Gastroesophageal sphincter (tissue), 4 donors: ENCODE measurements at regions not wholly inside any gene's neighbourhood (a gene's known extent, or its start where the extent isn't known, plus 50 kb on each side); places are given as distances from the start of the nearest gene placed in this dataset.

ENCODE experiments used
- ATAC-seq: fragments of 150-250 bp; one replicate; pipeline ENCODE4 v1.9.1; 2016; ENCODE audit warnings: mild to moderate bottlenecking, moderate library complexity
- H3K27ac ChIP-seq, 4 donors: fragments of 200-600 bp; sonication (generic) in 3 of 4; 1 replicate in 3 of 4; 2 replicates in 1 of 4; pipeline ENCODE4 v1.5.1; 2016 to 2019
- H3K27me3 ChIP-seq: fragments of 200-600 bp; sonication (generic); one replicate; pipeline ENCODE4 v1.5.1; 2019
- H3K36me3 ChIP-seq, 2 donors: fragments of 200-600 bp; sonication (generic); one replicate each; pipeline ENCODE4 v1.5.1; 2019; ENCODE audit warnings: control low read depth in 1 of 2
- H3K4me1 ChIP-seq, 3 donors: fragments of 200-600 bp; sonication (generic); 1 replicate in 2 of 3; 2 replicates in 1 of 3; pipeline ENCODE4 v1.5.1; 2016 to 2019; ENCODE audit warnings: control low read depth in 2 of 3
- H3K4me3 ChIP-seq, 2 donors: fragments of 200-600 bp; sonication (generic); one replicate each; pipeline ENCODE4 v1.5.1; 2019; ENCODE audit warnings: mild to moderate bottlenecking in 1 of 2, moderate library complexity in 1 of 2
- H3K9me3 ChIP-seq, 3 donors: fragments of 200-600 bp; sonication (generic); one replicate each; pipeline ENCODE4 v1.5.1; 2017 to 2019; ENCODE audit warnings: control low read depth in 2 of 3
- EP300 ChIP-seq: sonication (generic); formaldehyde crosslinking; IDR thresholded peaks from one replicate; pipeline ENCODE4 v1.6.1; 2017; ENCODE audit warnings: antibody characterized with exemption, mild to moderate bottlenecking
- POLR2A ChIP-seq, 2 donors: fragments of 450-650 bp; IDR thresholded peaks; one replicate each; pipeline ENCODE4 v1.6.1; 2017; ENCODE audit warnings: antibody characterized with exemption in 2 of 2, mild to moderate bottlenecking in 2 of 2, moderate library complexity in 1 of 2
- POLR2AphosphoS5 ChIP-seq: sonication (generic); formaldehyde crosslinking; IDR thresholded peaks from one replicate; pipeline ENCODE4 v1.6.1; 2017; ENCODE audit warnings: antibody characterized with exemption
- WGBS, 2 donors: methylation state at CpG; one replicate each; pipeline ENCODE4 v1.1.5; 2018; ENCODE audit warnings: low coverage in 1 of 2; 5-methylcytosine and 5-hydroxymethylcytosine counted together
- TF ChIP-seq, protein P1 (sequence below), 4 experiments: fragments of 200-600 bp in 2 of 4; fragments of 450-650 bp in 2 of 4; sonication (generic) in 1 of 4; IDR thresholded peaks; one replicate each; pipeline ENCODE4 v1.5.1; 2017 to 2019; ENCODE audit warnings: antibody characterized with exemption in 4 of 4, mild to moderate bottlenecking in 2 of 4, moderate library complexity in 2 of 4

DNA sequence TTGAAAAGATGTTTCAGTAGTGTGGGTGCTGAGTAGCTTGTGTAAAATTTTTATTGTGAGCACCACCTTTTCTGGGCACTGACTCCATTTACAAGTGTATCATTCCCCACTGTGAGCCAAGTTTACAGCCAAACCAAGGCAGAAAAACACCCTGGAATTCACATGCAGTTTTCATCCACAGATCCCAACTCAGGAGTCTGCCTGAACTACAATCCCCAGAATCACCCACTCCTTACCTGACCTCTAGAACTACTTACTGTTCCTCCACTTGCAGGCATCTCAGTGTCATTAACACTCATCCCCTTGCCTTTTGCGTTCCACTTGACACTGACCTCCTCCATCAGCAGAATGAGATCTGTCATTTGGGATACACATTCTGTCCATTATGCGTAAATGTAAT is 2042.6 kb upstream of the CDH6 start:
- TF ChIP-seq POLR2A (IDR thresholded peaks at IDR 0.05) (no peak), EP300 (no peak), POLR2AphosphoS5 (no peak)
- TF ChIP-seq, protein P1, sequence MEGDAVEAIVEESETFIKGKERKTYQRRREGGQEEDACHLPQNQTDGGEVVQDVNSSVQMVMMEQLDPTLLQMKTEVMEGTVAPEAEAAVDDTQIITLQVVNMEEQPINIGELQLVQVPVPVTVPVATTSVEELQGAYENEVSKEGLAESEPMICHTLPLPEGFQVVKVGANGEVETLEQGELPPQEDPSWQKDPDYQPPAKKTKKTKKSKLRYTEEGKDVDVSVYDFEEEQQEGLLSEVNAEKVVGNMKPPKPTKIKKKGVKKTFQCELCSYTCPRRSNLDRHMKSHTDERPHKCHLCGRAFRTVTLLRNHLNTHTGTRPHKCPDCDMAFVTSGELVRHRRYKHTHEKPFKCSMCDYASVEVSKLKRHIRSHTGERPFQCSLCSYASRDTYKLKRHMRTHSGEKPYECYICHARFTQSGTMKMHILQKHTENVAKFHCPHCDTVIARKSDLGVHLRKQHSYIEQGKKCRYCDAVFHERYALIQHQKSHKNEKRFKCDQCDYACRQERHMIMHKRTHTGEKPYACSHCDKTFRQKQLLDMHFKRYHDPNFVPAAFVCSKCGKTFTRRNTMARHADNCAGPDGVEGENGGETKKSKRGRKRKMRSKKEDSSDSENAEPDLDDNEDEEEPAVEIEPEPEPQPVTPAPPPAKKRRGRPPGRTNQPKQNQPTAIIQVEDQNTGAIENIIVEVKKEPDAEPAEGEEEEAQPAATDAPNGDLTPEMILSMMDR (IDR thresholded peaks at IDR 0.05), result no peak
- H3K9me3 ChIP-seq, result no peaks in the 10 kb centered on the region
- no peak overlapping the region for H3K27ac ChIP-seq
- no peaks in the 10 kb centered on the region for H3K27me3 ChIP-seq
- no peak overlapping the region for H3K4me3 ChIP-seq
- no peaks in the 10 kb centered on the region for H3K4me1 ChIP-seq
- no peak for ATAC-seq
- 60 to 74% methylated on average over 2 of the region's 2 CpGs for WGBS, 2 donors
- no peaks in the 10 kb centered on the region for H3K36me3 ChIP-seq

DNA sequence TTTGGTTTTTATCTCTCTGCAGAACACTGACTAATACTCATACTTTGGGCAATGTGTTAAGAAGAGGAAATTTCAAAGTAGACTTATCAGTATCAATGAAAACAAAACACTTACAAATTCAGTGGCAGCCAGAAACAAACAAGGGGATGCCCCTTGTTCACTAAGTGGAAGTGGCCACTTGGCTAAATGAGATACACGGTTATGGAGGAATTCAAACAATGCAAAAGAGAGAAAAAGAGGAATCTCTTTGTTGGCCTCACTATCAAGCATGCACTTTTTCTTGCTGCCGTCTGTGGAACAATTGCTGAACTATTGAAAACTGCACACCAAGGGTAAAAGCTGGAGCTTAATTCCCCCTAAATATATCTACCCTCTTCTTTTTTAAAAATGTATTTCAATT is 2044.9 kb upstream of the CDH6 start:
- TF ChIP-seq POLR2AphosphoS5 (no peak), EP300 (no peak), POLR2A (IDR thresholded peaks at IDR 0.05) (no peak)
- TF ChIP-seq, protein P1 (IDR thresholded peaks at IDR 0.05), result no peak
- 39 to 81% methylated on average over 2 of the region's 2 CpGs for WGBS, 2 donors

DNA sequence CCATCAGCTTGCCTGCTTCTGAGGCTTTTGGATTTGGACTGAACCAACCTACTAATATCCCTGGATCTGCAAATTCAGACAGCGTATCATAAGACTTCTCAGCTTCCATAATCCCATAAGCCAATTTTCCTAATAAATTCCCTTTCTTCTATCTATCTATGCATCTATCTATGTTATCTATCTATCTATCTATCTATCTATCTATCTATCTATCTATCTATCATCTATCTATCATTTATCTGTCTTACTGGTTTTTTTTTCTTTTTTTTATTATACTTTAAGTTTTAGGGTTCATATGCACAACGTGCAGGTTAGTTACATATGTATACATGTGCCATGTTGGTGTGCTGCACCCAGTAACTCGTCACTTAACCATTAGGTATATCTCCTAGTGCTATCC is 2045.4 kb upstream of the CDH6 start:
- TF ChIP-seq, protein P1 (IDR thresholded peaks at IDR 0.05), result no peak
- TF ChIP-seq POLR2A (IDR thresholded peaks at IDR 0.05) (no peak), POLR2AphosphoS5 (no peak), EP300 (no peak)
- Histone ChIP-seq H3K27ac (no peak overlapping the region), H3K4me3 (no peak overlapping the region), H3K27me3 (no peaks in the 10 kb centered on the region), H3K9me3 (no peaks in the 10 kb centered on the region), H3K4me1 (no peaks in the 10 kb centered on the region), H3K36me3 (no peaks in the 10 kb centered on the region)
- WGBS, 2 donors, result 81% methylated on average over 3 of the region's 3 CpGs
- ATAC-seq, result no peak

More for the DNA sequence above, 2044.9 kb upstream of the CDH6 start:
- no peak for ATAC-seq
- Histone ChIP-seq H3K9me3 (no peaks in the 10 kb centered on the region), H3K4me3 (no peak overlapping the region), H3K27me3 (no peaks in the 10 kb centered on the region), H3K27ac (no peak overlapping the region), H3K36me3 (no peaks in the 10 kb centered on the region), H3K4me1 (no peaks in the 10 kb centered on the region)

DNA sequence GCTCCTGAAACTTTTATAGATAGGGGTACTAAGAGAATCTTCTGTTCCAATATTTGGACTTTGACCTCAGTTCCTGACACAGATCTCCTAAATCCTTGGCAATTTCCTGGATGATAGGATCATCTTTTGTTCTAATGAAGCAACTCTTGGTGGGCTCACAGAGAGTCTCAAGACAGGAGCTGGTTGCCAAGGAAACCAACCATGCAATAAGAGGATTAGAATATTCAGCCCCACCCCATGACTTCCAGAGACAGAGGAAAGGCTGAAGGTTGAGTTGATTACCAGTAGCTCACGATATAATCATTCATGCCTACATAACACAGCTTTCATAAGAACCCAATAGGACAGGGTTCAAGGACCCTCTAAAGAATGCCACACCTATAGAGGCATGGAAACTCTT is 2050.2 kb upstream of the CDH6 start:
- no peaks in the 10 kb centered on the region for H3K4me1 ChIP-seq
- no peaks in the 10 kb centered on the region for H3K36me3 ChIP-seq
- no peak for ATAC-seq
- H3K27ac ChIP-seq, result no peak overlapping the region
- no peaks in the 10 kb centered on the region for H3K9me3 ChIP-seq
- H3K4me3 ChIP-seq, result no peak overlapping the region
- H3K27me3 ChIP-seq, result no peaks in the 10 kb centered on the region
- 75% methylated on average over 1 of the region's 1 CpG; no CpG with 5 or more reads in 1 of the 2 donors for WGBS, 2 donors
- TF ChIP-seq POLR2A (IDR thresholded peaks at IDR 0.05), result no peak
- TF ChIP-seq EP300, result no peak
- TF ChIP-seq, protein P1 (IDR thresholded peaks at IDR 0.05), result no peak
- TF ChIP-seq POLR2AphosphoS5, result no peak

DNA sequence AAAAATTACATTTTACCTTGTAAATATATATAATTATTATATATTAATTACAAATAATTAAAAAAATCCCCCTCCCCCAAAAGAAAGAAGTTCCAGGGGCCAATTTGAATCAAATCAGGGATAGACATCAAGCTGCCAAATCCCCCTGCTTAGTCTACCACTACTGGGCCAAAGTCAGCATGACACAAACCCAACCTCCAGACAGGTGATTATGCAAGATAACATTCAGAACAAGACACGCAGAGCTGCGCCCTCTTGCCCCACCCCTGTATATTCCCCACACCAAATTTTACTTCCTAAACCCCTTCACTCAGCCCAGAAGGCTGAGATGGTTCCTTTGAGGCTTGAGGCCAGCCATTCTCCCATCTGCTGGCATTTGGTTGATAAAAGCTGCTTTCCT is 2059.1 kb upstream of the CDH6 start:
- peaks cover 0 to 8% (median 0%) of the 10 kb centered on the region in 3 donors for H3K9me3 ChIP-seq
- no peaks in the 10 kb centered on the region for H3K36me3 ChIP-seq
- H3K27ac ChIP-seq, result no peak overlapping the region
- H3K4me1 ChIP-seq, result no peaks in the 10 kb centered on the region
- no peak for ATAC-seq
- 88 to 91% methylated on average over 2 of the region's 2 CpGs for WGBS, 2 donors
- TF ChIP-seq, protein P1 (IDR thresholded peaks at IDR 0.05), result no peak
- TF ChIP-seq POLR2A (IDR thresholded peaks at IDR 0.05) (no peak), POLR2AphosphoS5 (no peak), EP300 (no peak)
- no peak overlapping the region for H3K4me3 ChIP-seq
- no peaks in the 10 kb centered on the region for H3K27me3 ChIP-seq
